SU-DHL-6 (cell line): ENCODE measurements at regions not wholly inside any gene's neighbourhood (a gene's known extent, or its start where the extent isn't known, plus 50 kb on each side); places are given as distances from the start of the nearest gene placed in this dataset.

Source experiments
- EZH2phosphoT487 ChIP-seq: fragments of 200-600 bp; sonication (generic), shearing (Covaris generic); conservative IDR thresholded peaks from 2 replicates; pipeline ENCODE4 v1.6.1; 2018; ENCODE audit warnings: mild to moderate bottlenecking, antibody characterized with exemption, low read length, moderate library complexity, mixed read lengths
- TF ChIP-seq, protein P1 (sequence below): fragments of 200-600 bp; sonication (generic); IDR thresholded peaks from one replicate; pipeline ENCODE4 v1.5.1; 2017; ENCODE audit warnings: antibody characterized with exemption, mild to moderate bottlenecking, low read length, moderate library complexity; ENCODE audit not compliant: insufficient read depth, poor library complexity, severe bottlenecking

DNA sequence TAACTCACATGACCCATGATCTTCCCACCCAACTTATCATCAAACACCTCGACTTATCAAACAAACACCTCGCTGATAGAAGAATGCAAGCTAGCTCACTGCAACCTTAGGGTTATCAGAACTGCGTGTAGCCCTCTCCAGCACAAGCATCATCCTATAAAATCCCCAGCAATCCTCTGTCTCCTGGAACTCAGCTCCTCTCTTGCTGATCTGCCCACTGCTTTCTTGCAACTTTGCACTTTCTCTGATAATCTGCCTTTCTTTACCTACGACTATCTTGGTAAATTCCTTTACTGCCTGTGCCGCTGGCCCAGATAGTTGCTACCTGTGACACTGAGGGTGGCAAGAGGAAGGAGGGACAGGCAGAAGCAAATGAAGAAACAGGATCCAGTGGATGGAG lies 210.9 kb downstream of the ACTR3B start:
- TF ChIP-seq, protein P1, sequence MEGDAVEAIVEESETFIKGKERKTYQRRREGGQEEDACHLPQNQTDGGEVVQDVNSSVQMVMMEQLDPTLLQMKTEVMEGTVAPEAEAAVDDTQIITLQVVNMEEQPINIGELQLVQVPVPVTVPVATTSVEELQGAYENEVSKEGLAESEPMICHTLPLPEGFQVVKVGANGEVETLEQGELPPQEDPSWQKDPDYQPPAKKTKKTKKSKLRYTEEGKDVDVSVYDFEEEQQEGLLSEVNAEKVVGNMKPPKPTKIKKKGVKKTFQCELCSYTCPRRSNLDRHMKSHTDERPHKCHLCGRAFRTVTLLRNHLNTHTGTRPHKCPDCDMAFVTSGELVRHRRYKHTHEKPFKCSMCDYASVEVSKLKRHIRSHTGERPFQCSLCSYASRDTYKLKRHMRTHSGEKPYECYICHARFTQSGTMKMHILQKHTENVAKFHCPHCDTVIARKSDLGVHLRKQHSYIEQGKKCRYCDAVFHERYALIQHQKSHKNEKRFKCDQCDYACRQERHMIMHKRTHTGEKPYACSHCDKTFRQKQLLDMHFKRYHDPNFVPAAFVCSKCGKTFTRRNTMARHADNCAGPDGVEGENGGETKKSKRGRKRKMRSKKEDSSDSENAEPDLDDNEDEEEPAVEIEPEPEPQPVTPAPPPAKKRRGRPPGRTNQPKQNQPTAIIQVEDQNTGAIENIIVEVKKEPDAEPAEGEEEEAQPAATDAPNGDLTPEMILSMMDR: no peak
- TF ChIP-seq EZH2phosphoT487: no peak
